Activated CD4-positive, alpha-beta T cell treated with anti-CD3 and anti-CD28 coated beads for 36 hours (primary cell): ENCODE measurements at regions not wholly inside any gene's neighbourhood (a gene's known extent, or its start where the extent isn't known, plus 50 kb on each side); places are given as distances from the start of the nearest gene placed in this dataset.

Source experiments
- ATAC-seq: fragments of 200-7000 bp; cut with Tn5 transposase; one replicate; pipeline ENCODE4 v1.10.0; 2021; ENCODE audit warnings: mild to moderate bottlenecking, moderate library complexity
- CTCF ChIA-PET: fragments of 350-600 bp; sonication (Branson Sonifier 250); formaldehyde crosslinking; loops from one replicate; lab custom pipeline; 2021; ENCODE audit warnings: antibody characterized with exemption; lab: Charles Lee
- POLR2A ChIA-PET: fragments of 350-600 bp; sonication (Branson Sonifier 250); formaldehyde crosslinking; loops from one replicate; lab custom pipeline; 2021; ENCODE audit warnings: antibody characterized with exemption, inconsistent platforms; lab: Charles Lee
- DNase-seq: peaks from one replicate; pipeline ENCODE4 v3.0.0-alpha.2; 2020
- H3K27ac Mint-ChIP-seq: one replicate; pipeline ENCODE4 v1.8.0; 2021; ENCODE audit warnings: mixed read lengths
- H3K27me3 Mint-ChIP-seq: one replicate; pipeline ENCODE4 v1.8.0; 2021; ENCODE audit warnings: mixed read lengths
- H3K36me3 Mint-ChIP-seq: one replicate; pipeline ENCODE4 v1.8.0; 2021; ENCODE audit warnings: low read depth, mixed read lengths
- H3K4me1 Mint-ChIP-seq: one replicate; pipeline ENCODE4 v1.8.0; 2021; ENCODE audit warnings: mixed read lengths
- H3K4me3 Mint-ChIP-seq: one replicate; pipeline ENCODE4 v1.8.0; 2021; ENCODE audit warnings: mild to moderate bottlenecking, moderate library complexity, mixed read lengths
- H3K9me3 Mint-ChIP-seq: one replicate; pipeline ENCODE4 v1.8.0; 2021; ENCODE audit warnings: low read depth, mixed read lengths
- intact Hi-C, 2 experiments: fragments of 100-400 bp; cut with DNase I in 1 of 2; cut with micrococcal nuclease in 1 of 2; formaldehyde crosslinking; loops; one replicate each; pipeline versions ENCODE4 v1.14.2 to v1.15.1; 2022 to 2024; cut with DNase I, micrococcal nuclease

- Mint-ChIP-seq H3K9me3 (peaks cover 1% of the 10 kb centered on the region), H3K4me3 (no peak overlapping the region), H3K27ac (no peak overlapping the region), H3K27me3 (peaks cover 2% of the 10 kb centered on the region), H3K4me1 (peaks cover 3% of the 10 kb centered on the region), H3K36me3 (no peaks in the 10 kb centered on the region)
- ChIA-PET POLR2A (no interaction called here), CTCF (no interaction called here)
- ATAC-seq (peak; percentile 69), DNase-seq (no peak)
- intact Hi-C loops = no loop called here
These were observed 267.0 kb upstream of the HS6ST1 start for GRCh38 chr2:128585706-128586105.

GRCh38 chr2:128589681-128590080 lies 271.0 kb upstream of the HS6ST1 start:
- intact Hi-C loops = no loop called here
- POLR2A ChIA-PET = no interaction called here
- ATAC-seq (no peak), DNase-seq (no peak)
- H3K9me3 Mint-ChIP-seq = no peaks in the 10 kb centered on the region
- peaks cover under 1% of the 10 kb centered on the region for H3K4me1 Mint-ChIP-seq
- peaks cover 2% of the 10 kb centered on the region for H3K27me3 Mint-ChIP-seq
- no peak overlapping the region for H3K4me3 Mint-ChIP-seq
- no peak overlapping the region for H3K27ac Mint-ChIP-seq
- no peaks in the 10 kb centered on the region for H3K36me3 Mint-ChIP-seq
- CTCF ChIA-PET = no interaction called here

GRCh38 chr2:128590309-128591021 lies 271.8 kb upstream of the HS6ST1 start:
- H3K36me3 Mint-ChIP-seq = no peaks in the 10 kb centered on the region
- H3K27ac Mint-ChIP-seq = no peak overlapping the region
- H3K27me3 Mint-ChIP-seq = peaks cover 2% of the 10 kb centered on the region
- H3K4me3 Mint-ChIP-seq = no peak overlapping the region
- ChIA-PET CTCF (no interaction called here), POLR2A (no interaction called here)
- H3K4me1 Mint-ChIP-seq = no peaks in the 10 kb centered on the region
- no peak for ATAC-seq
- intact Hi-C loops = no loop called here
- no peaks in the 10 kb centered on the region for H3K9me3 Mint-ChIP-seq
- DNase-seq = no peak

GRCh38 chr2:128591022-128591860 lies 272.6 kb upstream of the HS6ST1 start:
- intact Hi-C loops = no loop called here
- Mint-ChIP-seq H3K4me1 (no peaks in the 10 kb centered on the region), H3K9me3 (no peaks in the 10 kb centered on the region), H3K4me3 (no peak overlapping the region), H3K27me3 (peaks cover 2% of the 10 kb centered on the region), H3K27ac (no peak overlapping the region), H3K36me3 (no peaks in the 10 kb centered on the region)
- ChIA-PET CTCF (no interaction called here), POLR2A (no interaction called here)
- DNase-seq = no peak
- no peak for ATAC-seq

- Mint-ChIP-seq H3K4me3 (no peak overlapping the region), H3K36me3 (no peaks in the 10 kb centered on the region), H3K27me3 (peaks cover 2% of the 10 kb centered on the region), H3K27ac (no peak overlapping the region), H3K9me3 (no peaks in the 10 kb centered on the region), H3K4me1 (no peaks in the 10 kb centered on the region)
- intact Hi-C loops = no loop called here
- no peak for DNase-seq
- ChIA-PET POLR2A (no interaction called here), CTCF (no interaction called here)
- no peak for ATAC-seq
These were observed 273.5 kb upstream of the HS6ST1 start for GRCh38 chr2:128591861-128592822.

- no peaks in the 10 kb centered on the region for H3K9me3 Mint-ChIP-seq
- POLR2A ChIA-PET = no interaction called here
- H3K36me3 Mint-ChIP-seq = no peaks in the 10 kb centered on the region
- intact Hi-C loops = no loop called here
- DNase-seq (no peak), ATAC-seq (no peak)
- CTCF ChIA-PET = no interaction called here
- H3K4me3 Mint-ChIP-seq = no peak overlapping the region
- H3K27ac Mint-ChIP-seq = no peak overlapping the region
- peaks cover 2% of the 10 kb centered on the region for H3K27me3 Mint-ChIP-seq
- no peaks in the 10 kb centered on the region for H3K4me1 Mint-ChIP-seq
These were observed 274.8 kb upstream of the HS6ST1 start for GRCh38 chr2:128593518-128593878.

- CTCF ChIA-PET = no interaction called here
These were observed 275.4 kb upstream of the HS6ST1 start for GRCh38 chr2:128593879-128594650.

GRCh38 chr2:128594651-128594910 lies 275.9 kb upstream of the HS6ST1 start:
- ChIA-PET POLR2A (no interaction called here), CTCF (no interaction called here)
- DNase-seq (no peak), ATAC-seq (no peak)
- no peaks in the 10 kb centered on the region for H3K4me1 Mint-ChIP-seq
- H3K9me3 Mint-ChIP-seq = no peaks in the 10 kb centered on the region
- H3K4me3 Mint-ChIP-seq = no peak overlapping the region
- H3K27ac Mint-ChIP-seq = no peak overlapping the region
- no peaks in the 10 kb centered on the region for H3K36me3 Mint-ChIP-seq
- peaks cover 2% of the 10 kb centered on the region for H3K27me3 Mint-ChIP-seq
- intact Hi-C loops = no loop called here

More at GRCh38 chr2:128593879-128594650, 275.4 kb upstream of the HS6ST1 start:
- ATAC-seq (no peak), DNase-seq (no peak)
- POLR2A ChIA-PET = no interaction called here
- H3K27me3 Mint-ChIP-seq = peaks cover 2% of the 10 kb centered on the region
- H3K9me3 Mint-ChIP-seq = no peaks in the 10 kb centered on the region
- no peak overlapping the region for H3K27ac Mint-ChIP-seq
- no peak overlapping the region for H3K4me3 Mint-ChIP-seq
- no peaks in the 10 kb centered on the region for H3K36me3 Mint-ChIP-seq
- intact Hi-C loops = no loop called here
- no peaks in the 10 kb centered on the region for H3K4me1 Mint-ChIP-seq

- Mint-ChIP-seq H3K9me3 (no peaks in the 10 kb centered on the region), H3K4me3 (no peak overlapping the region), H3K27me3 (no peaks in the 10 kb centered on the region), H3K4me1 (no peaks in the 10 kb centered on the region), H3K27ac (no peak overlapping the region), H3K36me3 (no peaks in the 10 kb centered on the region)
- ATAC-seq (no peak), DNase-seq (no peak)
- intact Hi-C loops = no loop called here
- ChIA-PET CTCF (no interaction called here), POLR2A (no interaction called here)
These were observed 276.4 kb upstream of the HS6ST1 start for GRCh38 chr2:128594953-128595677.

- Mint-ChIP-seq H3K4me1 (no peaks in the 10 kb centered on the region), H3K27ac (no peak overlapping the region), H3K36me3 (no peaks in the 10 kb centered on the region), H3K4me3 (no peak overlapping the region), H3K27me3 (no peaks in the 10 kb centered on the region), H3K9me3 (no peaks in the 10 kb centered on the region)
- ATAC-seq (no peak), DNase-seq (no peak)
- POLR2A ChIA-PET = no interaction called here
- intact Hi-C loops = no loop called here
- CTCF ChIA-PET = no interaction called here
These were observed 277.2 kb upstream of the HS6ST1 start for GRCh38 chr2:128595763-128596395.
